NCI-H748 treated with DMSO at 0.1 percent for 48 hours (cell line): ENCODE measurements at regions not wholly inside any gene's neighbourhood (a gene's known extent, or its start where the extent isn't known, plus 50 kb on each side); places are given as distances from the start of the nearest gene placed in this dataset.
"Not testable (repeated sequence)": the region's sequence is repeated elsewhere in the genome, so short reads cannot be mapped to it uniquely, and the experiment has no call there.

ENCODE experiments used
- DNase-seq: peaks from one replicate; lab custom pipeline; 2025; lab: John Stamatoyannopoulos, UW

DNA sequence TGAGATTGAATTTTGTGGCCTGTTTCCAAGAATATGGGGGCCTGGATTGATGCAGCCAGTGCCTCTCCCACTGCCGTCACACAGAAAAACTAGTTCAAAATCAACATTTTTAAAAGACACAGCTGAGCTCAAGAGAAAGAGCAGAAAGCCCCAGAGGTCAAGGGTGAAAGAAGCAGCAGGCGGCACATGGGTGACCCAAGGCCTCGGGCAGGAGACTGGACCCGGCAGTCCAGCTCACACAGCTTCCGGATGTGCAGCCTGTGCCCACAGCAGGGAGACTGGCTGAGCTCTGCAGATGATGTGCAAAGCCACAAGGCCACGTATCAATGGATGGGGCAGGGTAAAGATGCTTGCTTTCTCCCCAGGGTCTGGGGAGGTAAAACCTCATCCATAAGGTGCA is 50.4 kb upstream of the RNF32 start:
- no peak for DNase-seq

DNA sequence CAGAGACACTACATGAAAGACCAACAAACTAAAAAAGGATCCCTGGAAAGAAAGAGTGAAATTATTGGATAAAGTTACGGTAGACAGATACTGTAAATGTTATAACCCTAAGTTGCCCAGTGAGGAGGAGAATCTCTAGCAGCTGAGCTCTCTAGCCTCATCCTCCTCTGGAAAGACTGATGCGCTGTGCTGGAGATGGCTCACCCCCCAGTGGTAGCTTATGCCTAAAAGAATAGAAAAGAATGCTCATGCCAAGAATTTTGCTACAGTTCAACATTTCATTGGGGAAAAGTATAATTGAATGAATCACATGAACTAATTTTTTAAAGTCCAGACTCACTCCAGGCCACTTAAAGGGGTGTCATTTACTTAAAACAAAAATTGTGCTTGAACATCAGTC is 50.8 kb upstream of the RNF32 start:
- no peak for DNase-seq

DNA sequence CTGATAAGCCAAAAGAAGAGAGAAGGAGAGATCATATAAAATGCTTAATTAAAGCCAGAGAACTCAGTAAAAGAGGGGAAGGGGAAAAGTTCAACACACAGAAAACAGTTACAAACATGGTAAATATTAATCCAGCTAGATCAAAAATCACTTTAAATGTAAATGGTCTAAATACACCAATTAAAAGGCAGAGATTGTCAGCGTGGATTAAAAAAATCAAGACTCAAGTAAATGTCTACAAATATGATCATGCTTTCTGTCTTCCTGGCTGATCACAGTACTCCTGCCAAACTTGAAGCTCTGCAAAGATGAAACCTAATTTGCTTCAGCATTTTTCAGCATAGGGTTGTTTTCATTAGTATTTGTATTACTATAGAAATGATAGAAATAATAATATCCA is 54.6 kb upstream of the RNF32 start:
- no peak for DNase-seq

GRCh38 chr7:156585025-156585648 is 55.4 kb upstream of the RNF32 start:
- no peak for DNase-seq

- no peak for DNase-seq
Observed at GRCh38 chr7:156582591-156583123, 57.9 kb upstream of the RNF32 start.

- no peak for DNase-seq
Observed at GRCh38 chr7:156580036-156580435, 60.5 kb upstream of the RNF32 start.

DNA sequence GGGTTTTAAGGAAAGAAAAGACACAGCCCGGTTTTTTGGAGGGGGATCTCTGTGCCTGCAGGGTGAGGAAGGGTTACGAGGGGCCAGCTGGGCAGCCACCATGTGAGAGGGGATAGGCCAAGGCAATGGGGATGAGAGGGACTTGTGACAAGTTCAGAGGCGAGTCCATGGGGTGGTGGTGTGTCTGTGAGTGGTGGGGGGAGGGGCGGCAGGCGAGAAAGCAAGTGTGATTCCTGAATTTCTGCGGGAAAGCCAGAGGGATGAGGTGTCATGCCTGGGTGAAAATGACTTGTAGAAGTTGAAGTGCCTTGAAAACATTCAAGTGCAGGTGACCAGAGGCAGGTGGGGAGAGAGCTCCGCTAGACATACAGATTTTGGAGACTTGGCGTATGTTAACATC is 61.0 kb upstream of the RNF32 start:
- no peak for DNase-seq

DNA sequence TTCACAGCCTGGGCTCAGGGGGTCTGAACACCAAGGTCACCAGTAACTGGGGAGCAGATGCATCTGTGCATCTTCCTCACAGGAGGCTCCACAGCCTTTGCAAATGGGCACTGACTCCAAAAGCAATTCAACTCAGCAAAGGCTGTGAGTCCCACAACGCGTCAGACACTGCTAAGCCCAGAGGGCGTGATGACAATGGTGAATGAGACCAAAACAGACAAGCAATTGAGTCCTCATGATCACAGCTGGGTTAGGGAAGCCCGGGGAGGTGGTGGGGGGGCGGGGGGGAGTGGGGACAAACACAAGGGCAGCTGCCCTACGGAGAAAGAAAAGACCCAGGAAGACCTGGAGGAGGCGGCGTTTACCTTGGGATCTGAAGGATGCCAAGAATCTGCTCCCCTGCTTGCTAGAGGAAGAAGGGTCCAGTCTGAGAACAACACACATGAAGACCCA is 61.6 kb upstream of the RNF32 start:
- DNase-seq: no peak

GRCh38 chr7:156578578-156578940 is 62.0 kb upstream of the RNF32 start:
- no peak for DNase-seq

- DNase-seq: no peak
Observed at GRCh38 chr7:156577645-156578577, 62.7 kb upstream of the RNF32 start.

DNA sequence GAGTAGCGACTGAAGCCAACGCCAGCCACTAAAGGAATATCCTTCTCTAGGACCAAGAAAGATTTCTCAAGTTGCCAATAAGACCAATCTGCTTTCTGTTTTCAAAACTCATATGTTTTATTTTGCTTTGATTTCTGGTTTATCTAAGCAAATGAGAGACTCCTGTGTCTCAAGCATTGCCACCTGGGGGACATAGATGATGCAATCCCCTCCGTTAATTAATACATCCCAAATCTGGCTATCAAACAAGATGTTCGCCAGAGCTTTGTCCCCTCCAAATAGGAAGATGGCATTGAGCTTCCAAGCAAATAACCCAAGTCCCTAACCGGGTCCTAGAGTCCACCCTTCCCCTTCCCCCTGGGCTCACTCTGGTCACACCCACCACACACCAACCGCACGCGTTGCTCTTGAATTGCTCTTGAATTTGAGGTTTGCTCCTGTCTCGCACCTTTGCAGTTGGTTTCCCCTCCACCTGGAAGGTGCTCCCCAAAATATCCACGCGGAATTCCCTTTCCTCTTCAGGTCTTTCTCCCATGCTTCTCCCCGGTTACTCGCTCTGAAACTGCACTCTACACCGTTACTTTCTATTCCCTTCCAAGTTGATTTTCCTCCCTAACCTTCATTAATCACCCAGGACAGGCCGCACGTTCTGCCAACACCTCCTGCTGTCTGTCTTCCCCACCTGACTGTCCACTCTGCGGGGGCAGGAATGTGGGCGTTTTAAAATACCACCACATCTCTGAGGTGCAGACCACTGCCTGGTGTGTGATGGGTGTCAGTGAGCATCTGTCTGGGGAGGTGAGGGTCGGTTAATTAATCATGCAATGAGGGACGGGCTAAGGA is 64.1 kb upstream of the RNF32 start:
- no peak for DNase-seq

DNA sequence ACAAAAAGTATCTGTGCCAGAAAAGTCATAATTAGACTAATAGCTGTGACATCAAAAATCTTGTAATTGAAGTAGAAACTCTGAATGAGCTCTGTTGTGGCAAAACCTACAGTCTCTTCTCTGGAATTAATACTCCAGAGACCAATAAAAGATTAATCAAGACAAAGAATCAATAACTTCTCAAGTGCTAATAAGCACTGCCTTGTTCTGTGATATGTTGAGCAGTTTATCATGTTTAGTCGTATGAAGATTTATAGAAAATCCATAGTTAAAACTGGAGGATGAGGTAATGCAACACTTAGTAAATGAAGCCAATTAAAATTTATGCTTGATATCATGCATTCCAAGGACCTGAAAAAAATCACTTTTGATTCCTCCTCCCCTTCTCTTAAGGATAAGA is 72.3 kb upstream of the RNF32 start:
- no peak for DNase-seq

GRCh38 chr7:156566812-156567549 is 73.6 kb upstream of the RNF32 start:
- DNase-seq: peak; percentile 22

DNA sequence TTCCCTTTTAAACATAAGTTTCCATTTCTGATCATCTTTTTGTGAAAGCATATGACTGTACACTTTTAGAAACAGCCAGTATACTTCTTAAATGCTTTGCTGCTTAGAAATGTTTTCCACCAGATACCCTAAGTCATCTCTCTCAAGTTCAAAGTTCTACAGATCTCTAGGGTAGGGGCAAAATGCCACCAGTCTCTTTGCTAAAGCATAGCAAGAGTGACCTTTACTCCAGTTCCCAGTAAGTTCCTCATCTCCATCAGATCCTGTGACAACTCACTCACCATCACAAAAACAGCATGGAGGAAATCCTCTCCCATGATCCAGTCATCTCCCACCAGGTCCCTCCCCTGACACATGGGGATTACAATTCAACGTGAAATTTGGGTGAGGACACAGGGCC is 75.6 kb upstream of the RNF32 start:
- not testable (repeated sequence) for DNase-seq

- DNase-seq: no peak
Observed at GRCh38 chr7:156560696-156561095, 79.9 kb upstream of the RNF32 start.

GRCh38 chr7:156560075-156560474 is 80.5 kb upstream of the RNF32 start:
- DNase-seq: no peak

GRCh38 chr7:156559001-156559400 is 81.6 kb upstream of the RNF32 start:
- DNase-seq: no peak

GRCh38 chr7:156558198-156558597 is 82.4 kb upstream of the RNF32 start:
- DNase-seq: no peak

DNA sequence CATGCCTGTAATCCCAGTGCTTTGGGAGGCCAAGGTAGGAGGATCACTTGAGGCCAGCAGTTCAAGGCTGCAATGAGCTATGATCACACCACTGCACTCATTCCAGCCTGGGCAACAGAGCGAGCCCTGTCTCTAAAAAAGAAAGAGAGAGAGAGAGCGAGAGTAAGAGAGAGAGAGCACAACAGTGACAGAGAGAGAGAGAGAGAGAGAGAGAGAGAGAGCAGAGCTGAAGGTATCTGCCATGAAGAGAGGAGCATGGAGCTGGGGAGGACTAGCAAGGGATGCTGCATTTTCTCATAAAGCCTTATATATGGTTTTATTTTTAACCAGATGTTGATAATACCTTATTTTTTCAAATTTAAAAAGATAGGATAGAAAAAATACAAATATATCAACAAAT is 84.5 kb upstream of the RNF32 start:
- DNase-seq: no peak

DNA sequence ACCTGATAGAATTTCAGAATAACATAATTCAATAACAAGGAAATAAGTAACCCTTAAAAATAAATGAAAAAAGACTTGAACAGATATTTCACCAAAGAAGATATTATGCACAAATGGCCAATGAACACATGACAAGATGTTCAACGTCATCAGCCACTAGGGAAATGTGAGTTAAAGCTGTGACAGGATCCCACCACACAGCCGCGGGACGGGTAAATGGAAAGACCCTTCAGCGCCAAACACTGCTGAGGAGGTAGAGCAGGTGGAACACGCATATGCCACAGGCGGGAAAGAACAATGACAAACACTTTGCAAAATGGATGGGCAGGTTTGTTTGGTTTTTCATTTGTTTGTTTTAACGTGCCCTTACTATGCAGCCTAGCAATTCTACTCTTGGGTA is 86.1 kb upstream of the RNF32 start:
- peak; percentile 91 for DNase-seq

GRCh38 chr7:156549636-156550035 is 90.9 kb upstream of the RNF32 start:
- no peak for DNase-seq
